ENCODE measurements at regions not wholly inside any gene's neighbourhood (a gene's known extent, or its start where the extent isn't known, plus 50 kb on each side); places are given as distances from the start of the nearest gene placed in this dataset.

GRCh38 chr6:127015858-127016257 is 102.6 kb upstream of the RSPO3 start:
- no peak for TF ChIP-seq FOXK2 (IDR thresholded peaks at IDR 0.05)
- TF ChIP-seq LEF1 (IDR thresholded peaks at IDR 0.05; ENCODE audit: borderline replicate concordance): no peak
- no peak for TF ChIP-seq SUZ12 (IDR thresholded peaks at IDR 0.05)
- TF ChIP-seq ARNT (IDR thresholded peaks at IDR 0.05): no peak
- TF ChIP-seq FOXM1 (IDR thresholded peaks at IDR 0.05; ENCODE audit: borderline replicate concordance): no peak
- TF ChIP-seq SP1 (IDR thresholded peaks at IDR 0.05): no peak
- TF ChIP-seq NFRKB (IDR thresholded peaks at IDR 0.05): no peak
- TF ChIP-seq PKNOX1 (IDR thresholded peaks at IDR 0.05): no peak

All from HEK293T (cell line).